HFF-Myc (cell line): ENCODE measurements at regions not wholly inside any gene's neighbourhood (a gene's known extent, or its start where the extent isn't known, plus 50 kb on each side); places are given as distances from the start of the nearest gene placed in this dataset.

Experiments used
- DNase-seq: peaks from one replicate; pipeline ENCODE4 v3.0.0-alpha.2; 2011; ENCODE audit warnings: low read depth; ENCODE audit errors: extremely low read depth
- H3K4me3 ChIP-seq: replicated peaks from 2 replicates; pipeline ENCODE4 v1.5.1; 2011; ENCODE audit warnings: low read depth, mild to moderate bottlenecking, control low read depth, low read length
- CTCF ChIP-seq: IDR thresholded peaks from 2 replicates; pipeline ENCODE4 v1.5.1; 2012; ENCODE audit warnings: mild to moderate bottlenecking, low read depth, low read length, control low read depth; ENCODE audit errors: missing control alignments

DNA sequence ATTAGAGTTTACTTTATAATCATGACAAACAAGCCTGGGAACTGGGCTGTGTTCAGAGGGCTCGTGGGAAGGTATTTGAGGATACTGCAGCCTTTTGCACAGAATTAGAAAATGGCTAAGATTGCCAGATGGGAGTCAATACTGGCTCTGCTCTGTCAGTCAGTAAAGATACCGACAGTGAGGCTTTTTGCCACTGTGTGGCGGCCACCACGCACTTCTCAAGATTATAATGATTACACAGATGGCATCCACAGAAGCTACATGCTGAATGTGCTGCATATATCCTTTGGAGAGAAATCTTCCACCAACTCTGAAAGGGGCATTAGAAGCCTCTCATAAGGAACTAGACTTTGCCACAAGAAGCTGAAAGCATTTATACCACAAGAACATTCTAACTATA is 213.4 kb upstream of the PTBP2 start:
- H3K4me3 ChIP-seq: no peak overlapping the region
- TF ChIP-seq CTCF: no peak
- no peak for DNase-seq

DNA sequence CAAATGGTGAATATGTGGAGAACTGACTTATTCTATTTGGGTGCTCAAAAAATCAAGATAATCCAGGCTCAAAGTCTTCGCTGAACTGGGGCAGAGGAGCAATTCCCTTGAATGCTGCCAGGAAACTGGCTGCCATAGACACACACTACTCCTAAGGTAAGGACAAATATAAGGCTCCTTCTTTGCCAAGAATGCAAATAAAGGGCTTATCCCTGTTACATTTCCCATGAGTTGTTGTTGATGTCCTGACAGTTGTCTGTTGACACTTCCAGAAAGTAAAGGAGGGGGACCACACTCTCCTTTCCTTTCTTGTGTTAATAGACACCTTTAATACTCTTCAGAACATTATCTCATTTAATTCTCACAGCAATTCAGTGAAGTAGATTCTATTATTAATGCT is 212.2 kb upstream of the PTBP2 start:
- no peak for DNase-seq
- no peak overlapping the region for H3K4me3 ChIP-seq
- TF ChIP-seq CTCF: no peak

- no peak for DNase-seq
- H3K4me3 ChIP-seq: no peak overlapping the region
- no peak for TF ChIP-seq CTCF
Observed at GRCh38 chr1:96509951-96510350, 211.6 kb upstream of the PTBP2 start.

DNA sequence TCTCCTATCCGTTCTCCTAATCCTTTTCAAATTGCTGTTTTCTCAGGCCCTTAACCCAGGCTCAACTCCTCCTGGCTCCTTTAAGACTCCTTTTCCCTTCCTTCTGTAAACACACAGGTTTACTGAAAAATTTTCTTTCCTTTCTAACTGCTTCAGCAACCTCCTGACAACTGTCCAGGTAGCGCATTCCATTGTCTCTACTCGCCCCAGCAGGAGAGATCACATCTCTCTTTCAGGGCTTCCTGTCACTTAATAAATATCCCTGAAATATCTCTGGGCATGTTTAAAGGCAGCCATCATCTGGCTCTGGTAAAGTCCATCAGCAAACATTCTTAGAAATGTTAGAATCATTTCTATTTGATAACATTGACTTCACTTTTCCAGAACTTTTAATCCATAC is 211.2 kb upstream of the PTBP2 start:
- H3K4me3 ChIP-seq: no peak overlapping the region
- no peak for DNase-seq
- TF ChIP-seq CTCF: no peak

DNA sequence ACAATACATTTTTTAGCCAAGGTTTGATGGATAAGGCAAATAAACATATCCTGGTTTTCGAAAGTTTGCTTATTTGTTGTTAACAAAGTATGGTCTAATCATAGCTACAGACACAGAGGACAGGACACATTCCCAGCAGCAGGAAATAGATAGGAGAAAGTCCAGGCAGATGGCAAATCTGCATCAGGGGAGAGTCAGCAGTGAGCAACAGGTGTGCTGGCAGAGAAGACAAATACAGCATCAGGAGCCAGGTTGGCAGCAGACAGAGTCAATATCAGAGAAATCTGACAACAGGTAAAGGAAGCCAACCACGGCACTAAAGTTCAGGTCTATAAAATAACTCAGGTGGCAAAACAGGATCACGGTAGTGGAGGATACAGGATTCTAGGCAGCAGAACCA is 210.7 kb upstream of the PTBP2 start:
- no peak overlapping the region for H3K4me3 ChIP-seq
- DNase-seq: no peak
- no peak for TF ChIP-seq CTCF

- no peak for TF ChIP-seq CTCF
- H3K4me3 ChIP-seq: no peak overlapping the region
- no peak for DNase-seq
Observed at GRCh38 chr1:96513136-96513535, 208.4 kb upstream of the PTBP2 start.

DNA sequence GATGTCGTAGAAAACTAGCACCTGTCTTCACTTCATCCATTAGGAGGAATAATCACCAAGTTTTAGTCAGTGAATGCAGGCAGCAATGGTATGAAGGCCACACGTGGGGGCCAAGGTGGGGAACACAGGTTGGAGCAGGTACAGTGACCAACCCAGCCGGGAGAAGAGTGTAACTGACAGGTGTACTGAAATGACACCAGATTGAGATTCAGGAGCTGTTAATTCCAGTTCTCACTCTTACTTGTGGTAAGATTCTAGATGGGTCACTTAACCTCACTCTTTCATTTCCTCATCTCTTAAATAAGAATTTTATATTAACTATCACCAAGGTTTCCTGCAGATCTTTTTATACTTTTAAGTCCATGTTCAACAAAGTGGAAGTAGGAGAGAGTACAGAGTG is 206.2 kb upstream of the PTBP2 start:
- no peak for TF ChIP-seq CTCF
- DNase-seq: no peak
- H3K4me3 ChIP-seq: no peak overlapping the region
